Mesothelial cell of epicardium (in vitro differentiated cells): ENCODE measurements at regions not wholly inside any gene's neighbourhood (a gene's known extent, or its start where the extent isn't known, plus 50 kb on each side); places are given as distances from the start of the nearest gene placed in this dataset.

Source experiments
- DNase-seq, 2 experiments: peaks; one replicate each; pipeline ENCODE4 v3.0.0; 2021; ENCODE audit warnings: low spot score in 2 of 2; ENCODE audit not compliant: unreplicated experiment in 2 of 2
- H3K27ac Mint-ChIP-seq: 2 replicates; pipeline ENCODE4 v1.8.0; 2021; ENCODE audit warnings: mixed read lengths
- H3K27me3 Mint-ChIP-seq: 2 replicates; pipeline ENCODE4 v1.8.0; 2021; ENCODE audit warnings: low read depth, mixed read lengths
- H3K36me3 Mint-ChIP-seq: 2 replicates; pipeline ENCODE4 v1.8.0; 2021; ENCODE audit warnings: mixed read lengths
- H3K4me1 Mint-ChIP-seq: 2 replicates; pipeline ENCODE4 v1.8.0; 2021; ENCODE audit warnings: mixed read lengths
- H3K4me3 Mint-ChIP-seq: 2 replicates; pipeline ENCODE4 v1.8.0; 2021; ENCODE audit warnings: mild to moderate bottlenecking, moderate library complexity, mixed read lengths
- H3K9me3 Mint-ChIP-seq: 2 replicates; pipeline ENCODE4 v1.8.0; 2021; ENCODE audit warnings: mixed read lengths
- TF ChIP-seq, protein P1 (sequence below): fragments of 200-600 bp; sonication (generic); IDR thresholded peaks from one replicate; pipeline ENCODE4 v1.5.0; 2021; ENCODE audit warnings: antibody characterized with exemption; ENCODE audit not compliant: unreplicated experiment

DNA sequence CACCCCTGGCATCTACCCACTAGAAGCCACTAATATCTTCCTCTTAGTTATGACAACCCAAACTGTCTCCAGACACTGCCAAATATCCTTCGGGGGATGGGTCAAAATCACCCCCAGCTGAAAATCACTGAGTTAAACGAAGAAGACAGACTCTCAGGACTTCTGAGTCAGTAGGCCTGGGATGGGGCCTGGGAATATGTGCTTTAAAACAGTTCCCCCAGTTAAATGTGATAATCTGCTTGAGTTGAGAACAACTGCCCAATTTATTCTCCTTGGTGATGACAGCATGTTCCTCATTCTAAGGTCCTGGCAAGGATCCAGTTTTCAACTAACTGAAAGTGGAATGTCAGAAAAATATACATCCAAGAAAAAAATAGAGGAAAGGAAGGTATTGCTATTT, 52.4 kb downstream of the CBLL2 start:
- H3K27me3 Mint-ChIP-seq: no peaks in the 10 kb centered on the region
- H3K9me3 Mint-ChIP-seq: peaks cover 35% of the 10 kb centered on the region
- no peak for DNase-seq
- peak overlapping the region; percentile 31 for H3K27ac Mint-ChIP-seq
- no peaks in the 10 kb centered on the region for H3K36me3 Mint-ChIP-seq
- H3K4me3 Mint-ChIP-seq: no peak overlapping the region
- TF ChIP-seq, protein P1, sequence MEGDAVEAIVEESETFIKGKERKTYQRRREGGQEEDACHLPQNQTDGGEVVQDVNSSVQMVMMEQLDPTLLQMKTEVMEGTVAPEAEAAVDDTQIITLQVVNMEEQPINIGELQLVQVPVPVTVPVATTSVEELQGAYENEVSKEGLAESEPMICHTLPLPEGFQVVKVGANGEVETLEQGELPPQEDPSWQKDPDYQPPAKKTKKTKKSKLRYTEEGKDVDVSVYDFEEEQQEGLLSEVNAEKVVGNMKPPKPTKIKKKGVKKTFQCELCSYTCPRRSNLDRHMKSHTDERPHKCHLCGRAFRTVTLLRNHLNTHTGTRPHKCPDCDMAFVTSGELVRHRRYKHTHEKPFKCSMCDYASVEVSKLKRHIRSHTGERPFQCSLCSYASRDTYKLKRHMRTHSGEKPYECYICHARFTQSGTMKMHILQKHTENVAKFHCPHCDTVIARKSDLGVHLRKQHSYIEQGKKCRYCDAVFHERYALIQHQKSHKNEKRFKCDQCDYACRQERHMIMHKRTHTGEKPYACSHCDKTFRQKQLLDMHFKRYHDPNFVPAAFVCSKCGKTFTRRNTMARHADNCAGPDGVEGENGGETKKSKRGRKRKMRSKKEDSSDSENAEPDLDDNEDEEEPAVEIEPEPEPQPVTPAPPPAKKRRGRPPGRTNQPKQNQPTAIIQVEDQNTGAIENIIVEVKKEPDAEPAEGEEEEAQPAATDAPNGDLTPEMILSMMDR: no peak
- H3K4me1 Mint-ChIP-seq: peaks cover 6% of the 10 kb centered on the region

DNA sequence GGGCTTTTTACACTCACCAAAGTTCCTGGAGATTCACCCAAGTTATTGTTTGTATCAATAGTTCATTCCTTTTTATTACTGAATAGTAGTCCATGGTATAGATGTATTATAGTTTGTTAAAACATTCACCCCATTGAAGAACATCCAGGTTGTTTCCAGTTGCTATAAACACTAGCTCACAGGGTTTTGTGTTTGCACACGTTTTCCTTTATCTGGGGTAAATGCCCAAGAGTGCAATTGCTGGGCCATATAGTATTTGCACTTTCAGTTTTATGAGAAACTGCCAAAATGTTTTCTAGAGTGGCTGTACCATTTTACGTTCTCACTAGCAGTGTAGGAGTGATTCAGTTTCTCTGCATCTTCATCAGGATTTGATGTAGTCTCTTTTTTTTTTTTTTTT, 57.1 kb downstream of the CBLL2 start:
- TF ChIP-seq, protein P1: no peak
- Mint-ChIP-seq H3K27me3 (no peaks in the 10 kb centered on the region), H3K36me3 (no peaks in the 10 kb centered on the region), H3K4me1 (peaks cover 6% of the 10 kb centered on the region), H3K4me3 (no peak overlapping the region), H3K9me3 (peaks cover 31% of the 10 kb centered on the region), H3K27ac (no peak overlapping the region)
- DNase-seq: no peak

DNA sequence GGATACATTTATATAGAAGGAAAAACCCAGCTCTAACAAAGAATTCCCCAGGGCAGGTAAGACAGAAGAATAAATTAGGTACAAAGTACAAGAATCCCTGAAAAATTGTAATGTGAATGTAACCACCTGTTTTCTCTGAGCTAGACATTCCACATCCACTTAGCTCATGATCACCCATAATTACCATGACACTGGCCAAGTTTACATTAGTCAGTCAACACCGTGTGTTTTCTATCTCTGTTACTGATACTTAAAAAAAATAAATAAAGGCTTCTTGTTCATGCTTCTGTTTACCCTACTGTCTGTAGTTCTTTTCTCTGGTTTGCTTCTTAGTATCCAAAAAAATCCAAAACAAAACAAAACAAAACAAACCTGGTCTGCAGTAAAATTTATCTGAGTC, 66.0 kb downstream of the CBLL2 start:
- Mint-ChIP-seq H3K9me3 (peaks cover 52% of the 10 kb centered on the region), H3K27me3 (no peaks in the 10 kb centered on the region), H3K4me1 (no peaks in the 10 kb centered on the region), H3K36me3 (peaks cover 8% of the 10 kb centered on the region), H3K4me3 (no peak overlapping the region), H3K27ac (no peak overlapping the region)
- DNase-seq: no peak
- TF ChIP-seq, protein P1: no peak

DNA sequence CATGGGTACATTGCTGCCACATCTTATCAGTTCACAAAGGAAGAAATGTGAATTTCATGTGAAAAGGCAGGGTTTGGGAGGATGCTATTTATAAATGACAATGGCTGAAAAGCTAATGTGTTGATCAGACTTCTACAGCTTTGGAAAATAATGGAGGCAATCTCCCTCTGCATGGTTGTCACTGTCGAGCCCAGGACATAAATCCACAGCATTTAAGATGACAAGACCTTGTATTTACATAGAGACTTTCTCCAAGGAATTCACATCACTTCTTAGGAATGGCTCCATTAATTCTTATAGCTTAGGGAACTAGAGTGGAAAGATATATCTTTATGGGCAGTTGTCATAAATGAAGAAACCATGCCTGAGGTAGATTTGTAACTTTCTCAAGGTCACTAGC, 66.7 kb downstream of the CBLL2 start:
- TF ChIP-seq, protein P1: no peak
- peaks cover 8% of the 10 kb centered on the region for H3K36me3 Mint-ChIP-seq

DNA sequence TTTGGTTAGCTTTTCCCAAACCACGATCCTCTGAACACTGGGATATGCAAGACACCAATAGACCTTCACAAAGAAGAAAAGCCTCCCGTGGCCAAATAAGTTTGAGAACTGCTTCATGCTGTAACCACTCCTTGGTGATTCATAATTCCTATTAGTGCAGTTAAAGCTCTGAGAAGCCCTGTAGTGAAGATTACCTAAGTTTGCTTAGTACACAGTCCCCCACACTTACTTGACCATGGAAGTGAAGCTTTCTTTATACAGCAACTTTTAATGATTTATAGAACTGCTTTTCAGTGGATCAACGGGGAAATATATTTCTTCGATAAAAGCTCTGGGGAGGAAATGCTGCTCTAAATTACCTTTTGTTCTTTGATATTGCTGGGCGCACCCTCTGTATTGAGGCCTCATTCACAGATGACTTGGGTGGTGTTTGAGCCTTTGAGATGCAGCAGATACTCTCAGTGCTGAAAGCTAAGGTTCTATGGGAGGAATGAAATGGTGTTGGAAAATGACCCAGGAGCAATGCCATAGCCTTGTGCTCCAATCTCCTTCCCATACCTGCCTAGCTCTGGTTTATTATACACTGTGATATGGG, 67.4 kb downstream of the CBLL2 start:
- TF ChIP-seq, protein P1: no peak
- Mint-ChIP-seq H3K27ac (no peak overlapping the region), H3K4me1 (no peaks in the 10 kb centered on the region), H3K27me3 (no peaks in the 10 kb centered on the region), H3K36me3 (peaks cover 8% of the 10 kb centered on the region), H3K9me3 (peaks cover 46% of the 10 kb centered on the region), H3K4me3 (no peak overlapping the region)
- DNase-seq: no peak

More for the DNA sequence above, 66.7 kb downstream of the CBLL2 start:
- DNase-seq: no peak
- Mint-ChIP-seq H3K9me3 (peaks cover 52% of the 10 kb centered on the region), H3K4me3 (no peak overlapping the region), H3K4me1 (no peaks in the 10 kb centered on the region), H3K27ac (no peak overlapping the region), H3K27me3 (no peaks in the 10 kb centered on the region)

DNA sequence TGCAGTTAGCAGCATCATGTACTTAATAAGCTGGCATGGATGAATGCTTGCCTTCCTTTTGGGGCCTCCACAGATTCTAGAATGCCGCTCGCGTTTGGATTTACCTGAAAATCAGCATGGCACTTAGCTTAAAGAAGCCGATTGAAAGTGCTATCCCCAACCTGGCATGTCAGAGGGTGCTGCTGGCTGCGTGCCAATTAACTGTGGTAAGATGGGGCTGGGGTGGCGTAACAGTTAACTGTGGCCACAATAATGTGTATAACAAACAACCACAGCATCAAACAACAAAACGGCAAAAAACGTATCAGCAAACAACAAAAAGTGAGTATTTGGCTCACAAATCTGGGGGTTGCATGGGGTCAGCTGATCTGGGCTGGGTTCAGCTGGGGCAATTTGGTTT, 70.5 kb downstream of the CBLL2 start:
- DNase-seq: no peak
- H3K27ac Mint-ChIP-seq: no peak overlapping the region
- TF ChIP-seq, protein P1: no peak
- H3K9me3 Mint-ChIP-seq: peaks cover 37% of the 10 kb centered on the region
- H3K4me3 Mint-ChIP-seq: no peak overlapping the region
- peaks cover 2% of the 10 kb centered on the region for H3K36me3 Mint-ChIP-seq
- H3K4me1 Mint-ChIP-seq: no peaks in the 10 kb centered on the region
- H3K27me3 Mint-ChIP-seq: no peaks in the 10 kb centered on the region
